Uterus (tissue), 2 donors: ENCODE measurements at regions not wholly inside any gene's neighbourhood (a gene's known extent, or its start where the extent isn't known, plus 50 kb on each side); places are given as distances from the start of the nearest gene placed in this dataset.

Experiments used
- CTCF ChIP-seq, 4 experiments: fragments of 200-600 bp in 2 of 4; fragments of 450-650 bp in 2 of 4; sonication (generic) in 2 of 4; IDR thresholded peaks; one replicate each; pipeline ENCODE4 v1.5.1; 2016 to 2019; ENCODE audit warnings: antibody characterized with exemption in 4 of 4, mild to moderate bottlenecking in 2 of 4, moderate library complexity in 1 of 4
- POLR2A ChIP-seq, 2 donors: fragments of 450-650 bp; IDR thresholded peaks; one replicate each; pipeline ENCODE4 v1.6.1; 2016; ENCODE audit warnings: antibody characterized with exemption in 2 of 2, mild to moderate bottlenecking in 1 of 2, moderate library complexity in 1 of 2

GRCh38 chr12:125650587-125650986 is 585.4 kb downstream of the AACS start:
- TF ChIP-seq CTCF (IDR thresholded peaks at IDR 0.05) (no peak), POLR2A (IDR thresholded peaks at IDR 0.05) (no peak)
